A673 (cell line): ENCODE measurements at regions not wholly inside any gene's neighbourhood (a gene's known extent, or its start where the extent isn't known, plus 50 kb on each side); places are given as distances from the start of the nearest gene placed in this dataset.

Source experiments
- BruUV-seq: library from RNA; stranded (reverse); fragments of 400-500 nt; replicated peaks from 2 replicates; lab custom pipeline; 2021; lab: Mats Ljungman, UMichigan
- CTCF ChIA-PET: fragments of 300-600 bp; sonication (Branson Sonifier 250); formaldehyde crosslinking; loops from one replicate; lab custom pipeline; 2022; ENCODE audit warnings: antibody characterized with exemption; lab: Charles Lee
- POLR2A ChIA-PET: fragments of 300-600 bp; sonication (Branson Sonifier 250); formaldehyde crosslinking; loops from one replicate; lab custom pipeline; 2022; ENCODE audit warnings: antibody characterized with exemption; ENCODE audit not compliant: low non-redundant PET; lab: Charles Lee
- DNase-seq: peaks from one replicate; pipeline ENCODE4 v3.0.0-alpha.2; 2015; ENCODE audit warnings: low spot score
- H3K27ac ChIP-seq: fragments of 200-600 bp; sonication (generic); 2 replicates; pipeline ENCODE4 v1.5.1; 2016; ENCODE audit warnings: mixed run types, low read depth, mild to moderate bottlenecking, mixed read lengths, antibody characterized with exemption, low read length; ENCODE audit not compliant: poor library complexity, severe bottlenecking
- H3K27me3 ChIP-seq: fragments of 200-600 bp; sonication (generic); replicated peaks from 2 replicates; pipeline ENCODE4 v1.6.1; 2017; ENCODE audit warnings: mixed run types, low read depth, mild to moderate bottlenecking, mixed read lengths, antibody characterized with exemption, low read length; ENCODE audit not compliant: insufficient read depth, poor library complexity
- H3K36me3 ChIP-seq: fragments of 200-600 bp; sonication (generic); 2 replicates; pipeline ENCODE4 v1.6.1; 2016; ENCODE audit warnings: mixed run types, mild to moderate bottlenecking, mixed read lengths, antibody characterized with exemption, low read length; ENCODE audit not compliant: insufficient read depth, poor library complexity, severe bottlenecking
- H3K4me1 ChIP-seq: fragments of 200-600 bp; sonication (generic); 2 replicates; pipeline ENCODE4 v1.6.1; 2017; ENCODE audit warnings: mixed run types, mild to moderate bottlenecking, mixed read lengths, antibody characterized with exemption, low read length; ENCODE audit not compliant: insufficient read depth, poor library complexity, severe bottlenecking
- H3K4me3 ChIP-seq: fragments of 200-600 bp; sonication (generic); 2 replicates; pipeline ENCODE4 v1.5.1; 2016; ENCODE audit warnings: low read depth, mixed run types, mild to moderate bottlenecking, mixed read lengths, low read length; ENCODE audit not compliant: poor library complexity, severe bottlenecking
- H3K9me3 ChIP-seq: fragments of 200-600 bp; sonication (generic); 2 replicates; pipeline ENCODE4 v1.6.1; 2016; ENCODE audit warnings: mixed run types, low read depth, mild to moderate bottlenecking, mixed read lengths, antibody characterized with exemption, low read length; ENCODE audit not compliant: poor library complexity, severe bottlenecking
- CTCF ChIP-seq: fragments of 300-800, 200-600 bp; sonication (generic); conservative IDR thresholded peaks from 2 replicates; pipeline ENCODE4 v1.5.1; 2017; ENCODE audit warnings: low read depth, mild to moderate bottlenecking, antibody characterized with exemption, low read length, moderate library complexity, mixed read lengths
- EZH2 ChIP-seq: fragments of 200-600 bp; sonication (generic); IDR thresholded peaks from 2 replicates; pipeline ENCODE4 v1.6.1; 2017; ENCODE audit warnings: borderline replicate concordance, low read depth, mild to moderate bottlenecking, mixed read lengths, antibody characterized with exemption, low read length; ENCODE audit not compliant: poor library complexity, severe bottlenecking
- intact Hi-C: fragments of 100-400 bp; cut with micrococcal nuclease; formaldehyde crosslinking; loops from one replicate; pipeline ENCODE4 v1.10.0; 2022; ENCODE audit not compliant: unreplicated experiment

DNA sequence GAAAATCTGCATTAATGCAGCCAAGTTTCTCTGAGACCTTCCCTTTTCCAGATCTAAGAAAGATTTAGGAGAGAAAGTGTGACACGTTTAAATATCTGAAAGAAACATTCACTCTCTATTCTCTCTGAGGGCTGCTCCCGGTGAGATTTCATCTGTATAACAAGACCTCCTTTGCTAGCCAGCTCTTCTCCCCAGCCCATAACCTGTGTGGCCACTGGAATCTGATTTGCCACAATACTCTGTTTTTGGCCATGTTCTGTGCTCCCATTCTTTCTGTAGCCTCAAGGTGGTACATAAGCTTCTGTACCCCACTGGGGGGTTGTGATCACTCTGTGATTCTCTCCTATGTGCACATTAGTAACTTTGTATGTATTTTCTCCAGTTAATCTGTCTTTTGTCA, 291.0 kb upstream of the SEMA6A start:
- Histone ChIP-seq H3K9me3 (no peaks in the 10 kb centered on the region), H3K4me3 (no peak overlapping the region), H3K27ac (no peak overlapping the region), H3K4me1 (no peaks in the 10 kb centered on the region), H3K27me3 (no peaks in the 10 kb centered on the region), H3K36me3 (no peaks in the 10 kb centered on the region)
- ChIA-PET POLR2A (no interaction called here), CTCF (no interaction called here)
- no TSS peak for BruUV-seq
- no peak for DNase-seq
- TF ChIP-seq CTCF (no peak), EZH2 (no peak)
- intact Hi-C loops, result no loop called here

DNA sequence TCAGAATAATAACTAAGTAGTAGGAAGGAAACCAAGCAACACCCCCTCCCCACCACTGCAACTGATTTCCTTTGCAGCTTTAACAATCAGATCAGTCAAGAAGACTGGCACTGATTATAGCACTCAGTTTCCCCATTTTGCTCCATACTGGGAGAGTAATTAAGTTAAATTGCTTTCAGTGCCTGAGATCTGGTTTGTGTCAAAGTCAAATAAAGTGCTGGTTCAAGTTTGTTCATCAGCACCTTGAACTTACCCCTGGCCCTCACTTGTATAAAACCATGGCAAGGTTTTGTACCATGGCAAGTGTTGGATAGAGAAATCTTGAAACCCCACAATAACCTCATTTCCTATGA, 290.2 kb upstream of the SEMA6A start:
- no TSS peak for BruUV-seq
- ChIA-PET CTCF (no interaction called here), POLR2A (interaction anchor here (0.7 kb wide), 1 partner anchor 16 kb away, joined by 12 read pairs; no protein-coding TSS in a partner anchor)
- Histone ChIP-seq H3K4me1 (no peaks in the 10 kb centered on the region), H3K27ac (no peak overlapping the region), H3K9me3 (no peaks in the 10 kb centered on the region), H3K27me3 (no peaks in the 10 kb centered on the region), H3K36me3 (no peaks in the 10 kb centered on the region), H3K4me3 (no peak overlapping the region)
- intact Hi-C loops, result no loop called here
- TF ChIP-seq EZH2 (no peak), CTCF (no peak)
- DNase-seq, result no peak

GRCh38 chr5:116864157-116864837, 289.7 kb upstream of the SEMA6A start:
- DNase-seq, result no peak
- Histone ChIP-seq H3K4me1 (no peaks in the 10 kb centered on the region), H3K9me3 (no peaks in the 10 kb centered on the region), H3K4me3 (no peak overlapping the region), H3K36me3 (no peaks in the 10 kb centered on the region), H3K27me3 (no peaks in the 10 kb centered on the region), H3K27ac (no peak overlapping the region)
- ChIA-PET CTCF (no interaction called here), POLR2A (interaction anchor here (0.7 kb wide), 1 partner anchor 17 kb away, joined by 12 read pairs; no protein-coding TSS in a partner anchor)
- intact Hi-C loops, result no loop called here
- TF ChIP-seq CTCF (no peak), EZH2 (no peak)
- no TSS peak for BruUV-seq
